GM19468 (cell line): ENCODE measurements at regions not wholly inside any gene's neighbourhood (a gene's known extent, or its start where the extent isn't known, plus 50 kb on each side); places are given as distances from the start of the nearest gene placed in this dataset.
"Not testable (repeated sequence)": the region's sequence is repeated elsewhere in the genome, so short reads cannot be mapped to it uniquely, and the experiment has no call there.

Source experiments
- ATAC-seq: cut with Tn5 transposase; IDR thresholded peaks from one replicate; pipeline ENCODE4 v1.9.1; 2021; ENCODE audit warnings: mild to moderate bottlenecking, moderate library complexity, moderate number of reproducible peaks; ENCODE audit not compliant: unreplicated experiment; ENCODE audit errors: extremely low read depth

- ATAC-seq, result no peak
These were observed 656.8 kb upstream of the NECTIN3 start for GRCh38 chr3:110414855-110415254.

GRCh38 chr3:110419096-110419495, 652.5 kb upstream of the NECTIN3 start:
- no peak for ATAC-seq

DNA sequence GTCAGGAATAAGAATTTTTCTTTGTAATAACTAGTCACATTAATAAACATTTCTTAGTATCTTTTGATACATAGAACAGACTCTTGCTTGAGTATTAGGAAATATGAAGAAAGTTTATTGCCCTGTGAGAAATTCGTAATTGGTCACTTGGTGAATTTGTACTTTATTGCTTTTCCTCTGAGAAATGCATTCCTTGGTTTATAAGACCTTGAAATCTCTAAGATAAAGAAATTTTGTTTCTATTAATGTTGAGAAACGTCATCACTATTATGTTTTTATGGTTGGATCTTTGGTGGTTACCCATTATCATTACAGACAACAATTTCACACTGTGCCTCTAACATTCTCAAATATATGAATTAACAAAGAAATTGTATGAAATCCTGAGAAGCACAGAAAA, 652.0 kb upstream of the NECTIN3 start:
- no peak for ATAC-seq

GRCh38 chr3:110420158-110420641, 651.4 kb upstream of the NECTIN3 start:
- ATAC-seq, result no peak

DNA sequence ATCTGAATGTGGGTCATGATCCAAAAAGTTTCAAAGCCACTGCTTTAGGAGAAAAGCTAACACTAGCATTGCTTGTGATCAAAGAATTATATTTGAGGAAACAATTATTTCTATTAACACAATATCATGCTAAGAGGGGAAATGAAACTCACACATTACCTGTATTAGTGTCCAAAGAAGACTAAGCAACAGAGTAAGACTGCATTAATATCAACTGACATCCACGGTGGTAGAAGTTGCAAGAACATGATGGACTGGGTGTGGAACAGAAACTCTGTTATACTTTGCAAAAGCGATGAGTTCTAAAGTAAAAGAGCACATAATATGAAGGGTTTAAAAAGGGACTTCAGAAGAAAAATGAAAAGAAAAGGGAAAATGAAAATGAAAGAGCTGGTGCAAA, 648.3 kb upstream of the NECTIN3 start:
- ATAC-seq, result no peak

DNA sequence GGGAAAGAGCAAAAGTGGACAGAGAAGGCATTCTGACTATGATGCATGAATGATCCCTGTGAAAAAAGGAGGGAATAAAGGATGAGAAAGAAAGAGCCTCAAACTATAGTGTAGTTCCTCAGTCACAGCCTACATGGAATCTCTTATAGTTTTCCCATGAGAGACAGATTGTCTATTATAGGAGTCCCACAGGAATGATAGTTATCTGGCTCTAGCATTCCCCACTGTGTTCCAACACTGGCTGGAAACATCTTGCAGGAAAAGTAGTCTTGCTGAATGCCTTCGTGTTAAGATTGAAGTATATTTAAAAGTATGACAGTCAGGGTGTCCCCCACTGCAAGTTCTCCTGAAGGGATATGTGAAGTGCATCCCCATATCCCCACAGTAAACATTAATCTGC, 641.5 kb upstream of the NECTIN3 start:
- ATAC-seq, result no peak

DNA sequence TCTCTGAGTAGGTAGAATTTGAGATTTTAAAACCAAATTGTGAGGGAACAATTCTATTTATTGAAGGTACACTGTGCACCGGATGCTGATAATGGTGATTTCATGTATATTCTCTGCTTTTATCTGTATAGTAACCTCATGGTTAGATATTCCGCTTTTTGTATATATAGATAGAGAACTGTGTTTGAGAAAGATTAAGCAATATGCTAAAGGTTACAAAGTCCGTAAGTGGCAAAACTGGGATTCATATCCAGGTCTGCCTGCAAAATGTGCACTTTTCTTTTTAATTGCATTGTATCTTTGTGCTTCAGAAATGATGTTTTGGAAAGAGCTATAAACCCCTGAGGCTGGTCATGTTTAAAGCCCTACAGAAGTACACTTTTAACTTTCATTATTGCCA, 635.4 kb upstream of the NECTIN3 start:
- no peak for ATAC-seq

- not testable (repeated sequence) for ATAC-seq
These were observed 631.5 kb upstream of the NECTIN3 start for GRCh38 chr3:110440066-110440653.

GRCh38 chr3:110454066-110454465, 617.5 kb upstream of the NECTIN3 start:
- ATAC-seq, result no peak

DNA sequence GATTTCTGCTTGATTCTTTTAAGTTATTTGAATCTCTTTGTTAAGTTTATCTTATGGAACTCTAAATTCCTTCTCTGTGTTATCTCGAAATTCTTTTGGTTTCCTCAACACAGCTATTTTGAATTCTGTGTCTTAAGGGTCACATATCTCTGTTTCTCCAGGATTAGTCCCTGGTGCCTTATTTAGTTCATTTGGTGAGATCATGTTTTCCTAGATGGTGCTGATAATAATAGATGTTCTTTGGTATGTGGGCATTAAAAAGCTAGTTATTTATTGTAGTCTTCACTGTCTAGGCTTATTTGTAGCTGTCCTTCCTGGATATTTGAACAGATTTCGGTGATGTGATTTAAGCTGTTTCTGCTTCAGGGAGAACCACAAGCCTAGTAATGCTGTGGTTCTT, 615.6 kb upstream of the NECTIN3 start:
- no peak for ATAC-seq

GRCh38 chr3:110456438-110457138, 615.0 kb upstream of the NECTIN3 start:
- no peak for ATAC-seq

DNA sequence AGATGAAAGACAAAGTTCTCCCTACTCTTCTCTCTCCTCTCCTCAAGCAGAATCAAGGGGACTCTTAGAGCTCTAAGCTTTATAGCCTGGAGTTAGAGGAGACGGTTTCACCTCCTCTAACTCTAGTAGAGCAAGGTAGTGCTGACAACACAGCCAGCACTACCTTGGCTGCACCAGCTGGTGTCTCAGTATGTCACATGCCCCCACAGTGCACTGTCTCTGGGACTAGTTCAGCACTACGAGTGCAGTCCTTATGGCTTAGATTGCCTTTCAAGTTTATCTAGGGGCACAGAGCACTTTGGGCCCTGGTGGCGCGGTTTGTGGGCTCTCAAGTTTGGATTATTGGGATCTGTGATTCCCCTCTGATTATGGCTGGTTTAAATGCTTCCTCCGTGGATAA, 614.1 kb upstream of the NECTIN3 start:
- no peak for ATAC-seq

DNA sequence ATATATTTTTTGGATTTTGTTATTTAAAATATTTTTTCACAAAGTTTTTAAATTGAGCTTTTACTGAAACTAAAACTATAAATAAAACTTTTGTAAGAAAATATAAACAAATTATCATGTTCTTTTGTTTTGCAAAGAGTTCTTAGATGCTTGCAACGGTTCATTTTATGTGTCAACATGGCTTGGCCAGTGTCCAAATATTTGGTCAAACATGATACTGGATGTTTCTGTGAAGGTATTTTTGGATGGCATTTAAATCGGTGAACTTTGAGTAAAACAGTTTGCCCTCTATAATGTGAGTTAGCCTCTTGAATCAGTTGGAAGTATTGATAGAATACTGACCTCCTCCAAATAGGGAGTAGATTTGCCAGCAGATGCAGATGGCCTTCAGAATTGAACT, 612.6 kb upstream of the NECTIN3 start:
- no peak for ATAC-seq

DNA sequence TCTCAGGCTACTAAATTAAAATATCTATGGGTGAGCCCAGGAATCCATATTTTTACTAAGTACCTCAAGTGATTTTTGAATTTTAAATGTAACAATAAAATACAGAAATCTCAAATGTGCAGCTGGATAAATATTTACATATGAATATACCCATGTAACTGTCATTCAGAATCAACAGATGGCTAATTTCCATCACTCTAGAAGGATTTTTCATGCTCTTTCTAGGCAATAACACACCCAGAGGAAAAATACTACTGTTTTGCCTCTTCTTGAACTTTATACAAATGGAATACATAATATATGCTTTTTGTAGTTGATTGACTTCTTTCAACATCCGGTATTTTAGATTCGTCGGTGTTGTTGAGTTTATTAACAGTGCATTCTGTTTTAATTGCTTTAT, 601.3 kb upstream of the NECTIN3 start:
- no peak for ATAC-seq

GRCh38 chr3:110473405-110473804, 598.2 kb upstream of the NECTIN3 start:
- ATAC-seq, result no peak

DNA sequence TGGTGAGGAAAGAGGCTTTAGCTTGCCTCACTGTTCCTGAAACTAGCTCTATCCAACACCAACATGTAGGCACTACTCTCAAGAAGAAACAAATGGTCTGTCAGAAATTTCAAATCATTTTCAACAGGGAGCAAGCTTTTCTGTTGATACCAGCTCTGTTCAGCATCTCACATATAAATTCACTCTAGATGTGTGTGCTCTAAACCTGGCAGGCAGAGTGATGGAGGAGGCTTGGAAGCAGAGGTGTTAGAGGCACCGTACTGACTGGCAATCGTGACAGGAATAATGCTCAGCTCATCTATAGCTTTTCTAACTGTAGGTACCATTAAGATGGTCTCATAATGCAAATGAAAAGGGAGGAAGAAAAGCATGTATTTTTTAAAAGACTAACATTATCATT, 597.2 kb upstream of the NECTIN3 start:
- no peak for ATAC-seq

- ATAC-seq, result no peak
These were observed 593.1 kb upstream of the NECTIN3 start for GRCh38 chr3:110478377-110479054.

GRCh38 chr3:110479731-110480130, 591.9 kb upstream of the NECTIN3 start:
- ATAC-seq, result no peak

- ATAC-seq, result no peak
These were observed 586.2 kb upstream of the NECTIN3 start for GRCh38 chr3:110485389-110485788.

- no peak for ATAC-seq
These were observed 583.8 kb upstream of the NECTIN3 start for GRCh38 chr3:110487840-110488239.

DNA sequence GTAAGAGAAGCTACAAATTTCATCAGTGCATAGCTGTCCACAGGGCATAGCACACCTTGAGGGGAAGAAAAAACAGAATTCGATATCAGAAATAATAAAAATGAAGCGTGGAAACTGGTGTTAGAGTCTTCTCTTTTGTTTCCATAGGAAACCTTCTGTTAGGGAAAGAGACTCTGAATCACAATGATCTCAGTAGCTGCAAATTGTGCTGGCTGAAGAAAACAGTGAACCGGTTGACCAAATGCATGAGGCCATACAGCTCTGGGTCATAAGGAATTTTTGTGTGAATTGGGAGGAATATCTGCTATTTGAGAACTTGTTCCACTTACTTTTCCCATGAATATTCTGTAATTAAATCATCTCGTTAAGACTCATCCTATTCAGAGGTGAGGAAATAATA, 580.2 kb upstream of the NECTIN3 start:
- ATAC-seq, result no peak
